Nephron (organoid): ENCODE measurements at regions not wholly inside any gene's neighbourhood (a gene's known extent, or its start where the extent isn't known, plus 50 kb on each side); places are given as distances from the start of the nearest gene placed in this dataset.

Experiments
- H3K27ac Mint-ChIP-seq, 3 experiments: 2 replicates each; pipeline ENCODE4 v1.8.0; 2020; ENCODE audit warnings: mixed read lengths in 3 of 3, mild to moderate bottlenecking in 2 of 3, moderate library complexity in 1 of 3
- H3K27me3 Mint-ChIP-seq: 2 replicates; pipeline ENCODE4 v1.8.0; 2021; ENCODE audit warnings: low read depth, mild to moderate bottlenecking, moderate library complexity, mixed read lengths
- H3K36me3 Mint-ChIP-seq: 2 replicates; pipeline ENCODE4 v1.8.0; 2020; ENCODE audit warnings: low read depth, mixed read lengths
- H3K4me1 Mint-ChIP-seq: 2 replicates; pipeline ENCODE4 v1.8.0; 2020; ENCODE audit warnings: mixed read lengths
- H3K4me3 Mint-ChIP-seq, 3 experiments: 2 replicates each; pipeline ENCODE4 v1.8.0; 2020; ENCODE audit warnings: mild to moderate bottlenecking in 3 of 3, mixed read lengths in 3 of 3, moderate library complexity in 2 of 3
- H3K9me3 Mint-ChIP-seq: 2 replicates; pipeline ENCODE4 v1.8.0; 2020; ENCODE audit warnings: mixed read lengths
- CTCF ChIP-seq, 3 experiments: fragments of 200-600 bp; sonication (generic); IDR thresholded peaks; one replicate each; pipeline ENCODE4 v1.5.0; 2021; ENCODE audit warnings: antibody characterized with exemption in 3 of 3; ENCODE audit not compliant: unreplicated experiment in 3 of 3

GRCh38 chr20:50413088-50413500, 97.1 kb upstream of the PTPN1 start:
- peaks cover 4% of the 10 kb centered on the region for H3K36me3 Mint-ChIP-seq

GRCh38 chr20:50415021-50415515, 95.1 kb upstream of the PTPN1 start:
- Mint-ChIP-seq H3K27ac (peak overlapping the region in 1 of 3 experiments; percentile 40), H3K4me3 (no peak overlapping the region), H3K36me3 (peaks cover 4% of the 10 kb centered on the region), H3K9me3 (peaks cover 28% of the 10 kb centered on the region), H3K4me1 (peaks cover 6% of the 10 kb centered on the region), H3K27me3 (peaks cover 17% of the 10 kb centered on the region)
- no peak for TF ChIP-seq CTCF (IDR thresholded peaks at IDR 0.05; ENCODE audit: unreplicated experiment in 3 of 3)

More at GRCh38 chr20:50413088-50413500, 97.1 kb upstream of the PTPN1 start:
- H3K4me1 Mint-ChIP-seq = peaks cover 6% of the 10 kb centered on the region
- no peak for TF ChIP-seq CTCF (IDR thresholded peaks at IDR 0.05; ENCODE audit: unreplicated experiment in 3 of 3)
- H3K27ac Mint-ChIP-seq = no peak overlapping the region
- H3K27me3 Mint-ChIP-seq = peaks cover 17% of the 10 kb centered on the region
- H3K4me3 Mint-ChIP-seq = no peak overlapping the region
- peaks cover 20% of the 10 kb centered on the region for H3K9me3 Mint-ChIP-seq

- Mint-ChIP-seq H3K27me3 (peaks cover 17% of the 10 kb centered on the region), H3K9me3 (peaks cover 28% of the 10 kb centered on the region), H3K4me3 (no peak overlapping the region), H3K4me1 (peaks cover 6% of the 10 kb centered on the region), H3K27ac (peak overlapping the region in 2 of 3 experiments; percentile 40 to 76), H3K36me3 (peaks cover 4% of the 10 kb centered on the region)
- TF ChIP-seq CTCF (IDR thresholded peaks at IDR 0.05; ENCODE audit: unreplicated experiment in 3 of 3) = no peak
Observed at GRCh38 chr20:50415516-50416268, 94.5 kb upstream of the PTPN1 start.

- peak overlapping the region in 2 of 3 experiments; percentile 40 to 76 for H3K27ac Mint-ChIP-seq
- no peak for TF ChIP-seq CTCF (IDR thresholded peaks at IDR 0.05; ENCODE audit: unreplicated experiment in 3 of 3)
- H3K36me3 Mint-ChIP-seq = peaks cover 4% of the 10 kb centered on the region
- peaks cover 16% of the 10 kb centered on the region for H3K27me3 Mint-ChIP-seq
- peaks cover 6% of the 10 kb centered on the region for H3K4me1 Mint-ChIP-seq
- H3K4me3 Mint-ChIP-seq = no peak overlapping the region
- peaks cover 28% of the 10 kb centered on the region for H3K9me3 Mint-ChIP-seq
Observed at GRCh38 chr20:50416269-50417022, 93.7 kb upstream of the PTPN1 start.

- Mint-ChIP-seq H3K4me3 (no peak overlapping the region), H3K36me3 (peaks cover 4% of the 10 kb centered on the region), H3K27me3 (peaks cover 12% of the 10 kb centered on the region), H3K9me3 (peaks cover 26% of the 10 kb centered on the region), H3K27ac (no peak overlapping the region), H3K4me1 (peaks cover 6% of the 10 kb centered on the region)
- no peak for TF ChIP-seq CTCF (IDR thresholded peaks at IDR 0.05; ENCODE audit: unreplicated experiment in 3 of 3)
Observed at GRCh38 chr20:50417023-50417329, 93.2 kb upstream of the PTPN1 start.
